Upper lobe of left lung (tissue), 4 donors: ENCODE measurements at regions not wholly inside any gene's neighbourhood (a gene's known extent, or its start where the extent isn't known, plus 50 kb on each side); places are given as distances from the start of the nearest gene placed in this dataset.

ENCODE experiments used
- CTCF ChIP-seq, 6 experiments: fragments of 450-650 bp in 4 of 6; fragments of 200-600 bp in 2 of 6; sonication (generic) in 2 of 6; IDR thresholded peaks; one replicate each; pipeline ENCODE4 v1.5.1; 2016 to 2019; ENCODE audit warnings: antibody characterized with exemption in 6 of 6
- EP300 ChIP-seq, 4 donors: sonication (generic); formaldehyde crosslinking; IDR thresholded peaks; one replicate each; pipeline ENCODE4 v1.5.1; 2017; ENCODE audit warnings: antibody characterized with exemption in 4 of 4, control low read depth in 2 of 4
- POLR2AphosphoS5 ChIP-seq, 2 donors: sonication (generic); formaldehyde crosslinking; IDR thresholded peaks; one replicate each; pipeline ENCODE4 v1.5.1; 2017; ENCODE audit warnings: antibody characterized with exemption in 2 of 2

- TF ChIP-seq CTCF (IDR thresholded peaks at IDR 0.05) (no peak), POLR2AphosphoS5 (IDR thresholded peaks at IDR 0.05) (no peak), EP300 (IDR thresholded peaks at IDR 0.05) (no peak)
These were observed 696.7 kb upstream of the WWC1 start for GRCh38 chr5:167594750-167595149.
